Breast epithelium (tissue), 4 donors: ENCODE measurements at regions not wholly inside any gene's neighbourhood (a gene's known extent, or its start where the extent isn't known, plus 50 kb on each side); places are given as distances from the start of the nearest gene placed in this dataset.

Experiments used
- DNase-seq, 2 donors: peaks; one replicate each; pipeline ENCODE4 v3.0.0-alpha.2; 2019; ENCODE audit warnings: low spot score in 2 of 2
- H3K27ac ChIP-seq, 2 donors: fragments of 200-600 bp; sonication (generic) in 1 of 2; one replicate each; pipeline ENCODE4 v1.5.1; 2016 to 2019; ENCODE audit warnings: mild to moderate bottlenecking in 1 of 2
- H3K27me3 ChIP-seq, 2 donors: fragments of 200-600 bp; sonication (generic) in 1 of 2; one replicate each; pipeline versions ENCODE4 v1.5.1 to v1.6.0; 2017 to 2019; ENCODE audit warnings: control low read depth in 1 of 2, mild to moderate bottlenecking in 1 of 2
- H3K36me3 ChIP-seq: fragments of 200-600 bp; one replicate; pipeline ENCODE4 v1.5.1; 2019
- H3K4me1 ChIP-seq, 2 donors: fragments of 200-600 bp; sonication (generic); one replicate each; pipeline ENCODE4 v1.5.1; 2016 to 2019; ENCODE audit warnings: control low read depth in 1 of 2
- H3K4me3 ChIP-seq, 3 donors: fragments of 200-600 bp; sonication (generic); 1 replicate in 2 of 3; 2 replicates in 1 of 3; pipeline ENCODE4 v1.5.1; 2016 to 2019; ENCODE audit warnings: mild to moderate bottlenecking in 3 of 3, moderate library complexity in 2 of 3
- H3K9me3 ChIP-seq, 2 donors: fragments of 200-600 bp; sonication (generic) in 1 of 2; one replicate each; pipeline ENCODE4 v1.5.1; 2016 to 2019; ENCODE audit warnings: control low read depth in 1 of 2
- CTCF ChIP-seq, 3 donors: fragments of 450-650 bp; IDR thresholded peaks; one replicate each; pipeline ENCODE4 v1.5.1; 2016 to 2017; ENCODE audit warnings: antibody characterized with exemption in 3 of 3, mild to moderate bottlenecking in 3 of 3, moderate library complexity in 3 of 3
- POLR2A ChIP-seq: fragments of 450-650 bp; IDR thresholded peaks from one replicate; pipeline ENCODE4 v1.6.1; 2016; ENCODE audit warnings: antibody characterized with exemption, mild to moderate bottlenecking, moderate library complexity
- POLR2AphosphoS5 ChIP-seq, 3 donors: sonication (generic); formaldehyde crosslinking; IDR thresholded peaks; one replicate each; pipeline ENCODE4 v1.6.1; 2017; ENCODE audit warnings: antibody characterized with exemption in 3 of 3
- intact Hi-C: fragments of 100-400 bp; cut with DNase I; formaldehyde crosslinking; loops from one replicate; pipeline ENCODE4 v1.15.1; 2023; ENCODE audit warnings: low total_unique reads

- DNase-seq: no peak
- H3K4me1 ChIP-seq: no peaks in the 10 kb centered on the region
- H3K27ac ChIP-seq: no peak overlapping the region
- H3K9me3 ChIP-seq: no peaks in the 10 kb centered on the region
- intact Hi-C loops: no loop called here
- no peaks in the 10 kb centered on the region for H3K36me3 ChIP-seq
- no peaks in the 10 kb centered on the region for H3K27me3 ChIP-seq
- H3K4me3 ChIP-seq: no peak overlapping the region
- TF ChIP-seq POLR2A (no peak), CTCF (IDR thresholded peaks at IDR 0.05) (no peak), POLR2AphosphoS5 (IDR thresholded peaks at IDR 0.05) (no peak)
Observed at GRCh38 chr16:73337373-73338296, 289.7 kb upstream of the ZFHX3 start.

- Histone ChIP-seq H3K4me1 (no peaks in the 10 kb centered on the region), H3K27me3 (no peaks in the 10 kb centered on the region), H3K36me3 (no peaks in the 10 kb centered on the region), H3K4me3 (no peak overlapping the region), H3K9me3 (no peaks in the 10 kb centered on the region), H3K27ac (no peak overlapping the region)
- no peak for TF ChIP-seq CTCF (IDR thresholded peaks at IDR 0.05)
- no peak for TF ChIP-seq POLR2A
- no peak for TF ChIP-seq POLR2AphosphoS5 (IDR thresholded peaks at IDR 0.05)
- intact Hi-C loops: no loop called here
- DNase-seq: no peak
Observed at GRCh38 chr16:73329358-73330286, 281.7 kb upstream of the ZFHX3 start.

- no peaks in the 10 kb centered on the region for H3K27me3 ChIP-seq
- no peaks in the 10 kb centered on the region for H3K36me3 ChIP-seq
- no peak overlapping the region for H3K27ac ChIP-seq
- H3K4me1 ChIP-seq: no peaks in the 10 kb centered on the region
- no peak overlapping the region for H3K4me3 ChIP-seq
- DNase-seq: no peak
- no peaks in the 10 kb centered on the region for H3K9me3 ChIP-seq
- no peak for TF ChIP-seq POLR2AphosphoS5 (IDR thresholded peaks at IDR 0.05)
- no peak for TF ChIP-seq CTCF (IDR thresholded peaks at IDR 0.05)
- TF ChIP-seq POLR2A: no peak
- intact Hi-C loops: no loop called here
Observed at GRCh38 chr16:73326770-73327470, 279.0 kb upstream of the ZFHX3 start.

- no peaks in the 10 kb centered on the region for H3K9me3 ChIP-seq
- intact Hi-C loops: no loop called here
- no peak overlapping the region for H3K27ac ChIP-seq
- no peaks in the 10 kb centered on the region for H3K36me3 ChIP-seq
- H3K27me3 ChIP-seq: no peaks in the 10 kb centered on the region
- TF ChIP-seq POLR2AphosphoS5 (IDR thresholded peaks at IDR 0.05) (no peak), CTCF (IDR thresholded peaks at IDR 0.05) (no peak), POLR2A (no peak)
- no peak overlapping the region for H3K4me3 ChIP-seq
- no peak for DNase-seq
- H3K4me1 ChIP-seq: no peaks in the 10 kb centered on the region
Observed at GRCh38 chr16:73326221-73326620, 278.3 kb upstream of the ZFHX3 start.
